ENCODE measurements at regions not wholly inside any gene's neighbourhood (a gene's known extent, or its start where the extent isn't known, plus 50 kb on each side); places are given as distances from the start of the nearest gene placed in this dataset.

- TF ChIP-seq TAF1 (IDR thresholded peaks at IDR 0.05; ENCODE audit: low read depth, low read length) (no peak), POLR2A (IDR thresholded peaks at IDR 0.05; ENCODE audit: low read depth, low read length) (no peak), POLR2AphosphoS5 (IDR thresholded peaks at IDR 0.05; ENCODE audit: low read depth, low read length) (no peak), SPI1 (IDR thresholded peaks at IDR 0.05; ENCODE audit: low read depth, low read length) (no peak), PAX5 (IDR thresholded peaks at IDR 0.05; ENCODE audit: insufficient read depth, low read length, severe bottlenecking) (no peak), POU2F2 (IDR thresholded peaks at IDR 0.05; ENCODE audit: low read depth, low read length) (no peak)
These were observed 61.4 kb upstream of the PACRGL start for GRCh38 chr4:20638825-20639224.

Data from GM12891 (cell line).